ENCODE measurements at regions not wholly inside any gene's neighbourhood (a gene's known extent, or its start where the extent isn't known, plus 50 kb on each side); places are given as distances from the start of the nearest gene placed in this dataset.

DNA sequence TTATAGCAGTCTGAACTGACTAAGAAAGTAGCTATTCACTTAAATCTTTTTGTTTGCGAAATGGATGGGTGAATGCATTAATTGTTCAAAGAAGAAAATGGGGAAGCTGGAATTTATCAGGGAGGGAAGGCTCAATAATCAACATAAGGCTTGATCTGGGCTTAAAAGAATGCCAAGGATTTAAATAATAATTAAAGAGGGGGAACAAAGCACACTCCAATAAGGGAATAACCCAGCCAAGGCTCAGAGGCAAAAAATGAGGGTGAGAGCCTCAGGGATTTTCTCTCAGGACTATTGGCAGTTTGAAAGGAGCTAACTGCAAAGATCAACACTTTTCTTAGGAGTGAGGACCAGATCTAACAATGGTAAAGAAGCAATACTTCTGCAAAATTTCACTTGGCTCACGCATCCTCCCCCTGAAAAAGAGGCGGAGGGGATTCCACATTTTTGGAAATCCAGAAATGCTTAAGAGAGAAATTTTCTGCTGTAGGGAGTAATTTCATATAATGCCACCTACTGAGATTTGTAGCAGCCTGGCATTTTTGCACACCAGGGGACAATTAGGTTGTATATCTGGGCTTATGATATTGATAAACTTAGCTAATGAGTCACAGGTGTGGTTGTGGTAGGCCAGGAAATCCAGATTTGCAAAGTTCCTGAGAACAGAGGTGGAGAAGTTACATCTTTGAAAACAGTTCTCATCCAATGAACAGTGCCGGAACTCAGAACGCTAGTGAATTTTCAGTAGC, 405.1 kb downstream of the TUSC7 start:
- no peak overlapping the region for H3K23ac ChIP-seq (ENCODE audit: low read depth, low read length, poor library complexity)
- H3K9ac ChIP-seq (ENCODE audit: low read depth, low read length, poor library complexity) = no peak overlapping the region
- no peak overlapping the region for H2BK15ac ChIP-seq (ENCODE audit: low read length)
- H3K79me1 ChIP-seq (ENCODE audit: low read depth, low read length) = no peaks in the 10 kb centered on the region
- H3K27me3 ChIP-seq (ENCODE audit: control insufficient read depth in 3 of 3, insufficient read depth in 3 of 3, low read depth in 1 of 3, low read length in 3 of 3) = no peaks in the 10 kb centered on the region
- H3K9me3 ChIP-seq (replicated peaks in 1 of 2; ENCODE audit: control insufficient read depth in 2 of 2, insufficient read depth in 1 of 2, low read depth in 1 of 2, low read length in 2 of 2) = no peaks in the 10 kb centered on the region
- no peak overlapping the region for H3K14ac ChIP-seq (ENCODE audit: low read length)
- no peak overlapping the region for H2BK5ac ChIP-seq (ENCODE audit: low read length)
- no peak overlapping the region for H3K18ac ChIP-seq (ENCODE audit: low read length)
- H4K91ac ChIP-seq (ENCODE audit: low read depth, low read length, poor library complexity) = no peak overlapping the region
- no peak overlapping the region for H3K4me3 ChIP-seq (ENCODE audit: low read length in 2 of 2)
- no peak overlapping the region for H3K4ac ChIP-seq (ENCODE audit: low read length)
- no peak for DNase-seq (ENCODE audit: low spot score)
- H3K27ac ChIP-seq (replicated peaks; ENCODE audit: low read length) = peak overlapping the region; percentile 12
- no peak overlapping the region for H4K8ac ChIP-seq (ENCODE audit: low read depth, low read length)
- peaks cover 0 to 4% of the 10 kb centered on the region in 2 donors for H3K4me1 ChIP-seq (ENCODE audit: control insufficient read depth in 2 of 2, insufficient read depth in 1 of 2, low read depth in 1 of 2, low read length in 2 of 2)
- H2AFZ ChIP-seq (ENCODE audit: low read length) = no peak overlapping the region
- H3K36me3 ChIP-seq (replicated peaks in 1 of 2; ENCODE audit: control insufficient read depth in 2 of 2, insufficient read depth in 2 of 2, low read length in 2 of 2) = no peaks in the 10 kb centered on the region
- no peak overlapping the region for H2BK120ac ChIP-seq (ENCODE audit: low read depth, low read length)
- H2AK5ac ChIP-seq (ENCODE audit: low read depth, low read length) = no peak overlapping the region
- H2BK12ac ChIP-seq (ENCODE audit: low read length) = no peak overlapping the region
- H3K4me2 ChIP-seq (ENCODE audit: insufficient read depth, low read length, poor library complexity, severe bottlenecking) = no peak overlapping the region
- no CpG with 5 or more reads among the region's 5 CpGs for WGBS, 2 donors (ENCODE audit: extremely low coverage in 2 of 2, insufficient read length in 2 of 2, insufficient replicate concordance in 1 of 2)

GRCh38 chr3:117117188-117117936, 407.8 kb downstream of the TUSC7 start:
- no peak overlapping the region for H2AK5ac ChIP-seq (ENCODE audit: low read depth, low read length)
- no peak overlapping the region for H3K9ac ChIP-seq (ENCODE audit: low read depth, low read length, poor library complexity)
- H2BK5ac ChIP-seq (ENCODE audit: low read length) = no peak overlapping the region
- H3K14ac ChIP-seq (ENCODE audit: low read length) = no peak overlapping the region
- H3K36me3 ChIP-seq (replicated peaks in 1 of 2; ENCODE audit: control insufficient read depth in 2 of 2, insufficient read depth in 2 of 2, low read length in 2 of 2) = no peaks in the 10 kb centered on the region
- H2BK120ac ChIP-seq (ENCODE audit: low read depth, low read length) = no peak overlapping the region
- H4K91ac ChIP-seq (ENCODE audit: low read depth, low read length, poor library complexity) = no peak overlapping the region
- H3K4me3 ChIP-seq (ENCODE audit: low read length in 2 of 2) = no peak overlapping the region
- H3K9me3 ChIP-seq (replicated peaks in 1 of 2; ENCODE audit: control insufficient read depth in 2 of 2, insufficient read depth in 1 of 2, low read depth in 1 of 2, low read length in 2 of 2) = no peaks in the 10 kb centered on the region
- no CpG with 5 or more reads among the region's 2 CpGs for WGBS, 2 donors (ENCODE audit: extremely low coverage in 2 of 2, insufficient read length in 2 of 2, insufficient replicate concordance in 1 of 2)
- no peaks in the 10 kb centered on the region for H3K27me3 ChIP-seq (ENCODE audit: control insufficient read depth in 3 of 3, insufficient read depth in 3 of 3, low read depth in 1 of 3, low read length in 3 of 3)
- peaks cover 0 to 3% of the 10 kb centered on the region in 2 donors for H3K4me1 ChIP-seq (ENCODE audit: control insufficient read depth in 2 of 2, insufficient read depth in 1 of 2, low read depth in 1 of 2, low read length in 2 of 2)
- peak overlapping the region; percentile 14 for H2AFZ ChIP-seq (ENCODE audit: low read length)
- no peak overlapping the region for H4K8ac ChIP-seq (ENCODE audit: low read depth, low read length)
- no peaks in the 10 kb centered on the region for H3K79me1 ChIP-seq (ENCODE audit: low read depth, low read length)
- H2BK12ac ChIP-seq (ENCODE audit: low read length) = no peak overlapping the region
- no peak overlapping the region for H2BK15ac ChIP-seq (ENCODE audit: low read length)
- H3K23ac ChIP-seq (ENCODE audit: low read depth, low read length, poor library complexity) = no peak overlapping the region
- H3K18ac ChIP-seq (ENCODE audit: low read length) = no peak overlapping the region
- H3K27ac ChIP-seq (replicated peaks; ENCODE audit: low read length) = no peak overlapping the region
- H3K4me2 ChIP-seq (ENCODE audit: insufficient read depth, low read length, poor library complexity, severe bottlenecking) = no peak overlapping the region
- H3K4ac ChIP-seq (ENCODE audit: low read length) = no peak overlapping the region
- DNase-seq (ENCODE audit: low spot score) = no peak

DNA sequence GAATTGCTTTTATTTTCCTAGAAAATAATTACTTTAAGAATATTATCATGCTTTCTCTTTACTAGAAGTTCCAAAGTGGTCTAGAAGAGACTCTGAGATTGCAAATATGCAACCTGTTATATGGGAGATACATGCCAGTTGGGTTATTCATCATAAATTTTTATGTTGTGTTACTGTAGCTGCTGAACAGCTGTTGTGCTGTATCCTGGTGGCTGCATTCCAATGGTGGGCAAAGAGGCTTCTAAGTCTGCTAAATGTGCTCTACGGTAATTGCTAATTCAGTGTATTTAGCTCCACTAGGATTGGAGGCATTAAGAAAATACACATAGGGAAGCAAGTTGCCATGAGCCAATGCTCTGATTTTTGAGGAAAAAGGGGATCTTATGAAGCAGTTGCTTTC, 409.0 kb downstream of the TUSC7 start:
- Histone ChIP-seq H3K27ac (replicated peaks; ENCODE audit: low read length) (no peak overlapping the region), H3K27me3 (ENCODE audit: control insufficient read depth in 3 of 3, insufficient read depth in 3 of 3, low read depth in 1 of 3, low read length in 3 of 3) (no peaks in the 10 kb centered on the region), H3K4me3 (ENCODE audit: low read length in 2 of 2) (no peak overlapping the region), H3K36me3 (replicated peaks in 1 of 2; ENCODE audit: control insufficient read depth in 2 of 2, insufficient read depth in 2 of 2, low read length in 2 of 2) (no peaks in the 10 kb centered on the region), H3K4ac (ENCODE audit: low read length) (no peak overlapping the region), H4K91ac (ENCODE audit: low read depth, low read length, poor library complexity) (no peak overlapping the region), H2AFZ (ENCODE audit: low read length) (no peak overlapping the region), H2BK120ac (ENCODE audit: low read depth, low read length) (no peak overlapping the region), H3K9ac (ENCODE audit: low read depth, low read length, poor library complexity) (no peak overlapping the region), H3K23ac (ENCODE audit: low read depth, low read length, poor library complexity) (no peak overlapping the region), H2BK5ac (ENCODE audit: low read length) (no peak overlapping the region), H4K8ac (ENCODE audit: low read depth, low read length) (no peak overlapping the region), H3K14ac (ENCODE audit: low read length) (no peak overlapping the region), H2BK12ac (ENCODE audit: low read length) (no peak overlapping the region), H3K4me1 (ENCODE audit: control insufficient read depth in 2 of 2, insufficient read depth in 1 of 2, low read depth in 1 of 2, low read length in 2 of 2) (peaks cover 0 to 4% of the 10 kb centered on the region in 2 donors), H3K9me3 (replicated peaks in 1 of 2; ENCODE audit: control insufficient read depth in 2 of 2, insufficient read depth in 1 of 2, low read depth in 1 of 2, low read length in 2 of 2) (no peaks in the 10 kb centered on the region), H2AK5ac (ENCODE audit: low read depth, low read length) (no peak overlapping the region), H3K18ac (ENCODE audit: low read length) (no peak overlapping the region), H3K4me2 (ENCODE audit: insufficient read depth, low read length, poor library complexity, severe bottlenecking) (no peak overlapping the region), H3K79me1 (ENCODE audit: low read depth, low read length) (no peaks in the 10 kb centered on the region), H2BK15ac (ENCODE audit: low read length) (no peak overlapping the region)
- WGBS, 2 donors (ENCODE audit: extremely low coverage in 2 of 2, insufficient read length in 2 of 2, insufficient replicate concordance in 1 of 2) = no CpG with 5 or more reads among the region's 1 CpG
- no peak for DNase-seq (ENCODE audit: low spot score)

- H3K23ac ChIP-seq (ENCODE audit: low read depth, low read length, poor library complexity) = no peak overlapping the region
- no peak overlapping the region for H3K27ac ChIP-seq (replicated peaks; ENCODE audit: low read length)
- no peaks in the 10 kb centered on the region for H3K27me3 ChIP-seq (ENCODE audit: control insufficient read depth in 3 of 3, insufficient read depth in 3 of 3, low read depth in 1 of 3, low read length in 3 of 3)
- no peak overlapping the region for H2AK5ac ChIP-seq (ENCODE audit: low read depth, low read length)
- no CpG with 5 or more reads among the region's 1 CpG for WGBS, 2 donors (ENCODE audit: extremely low coverage in 2 of 2, insufficient read length in 2 of 2, insufficient replicate concordance in 1 of 2)
- H2AFZ ChIP-seq (ENCODE audit: low read length) = no peak overlapping the region
- no peak overlapping the region for H3K4me2 ChIP-seq (ENCODE audit: insufficient read depth, low read length, poor library complexity, severe bottlenecking)
- H3K79me1 ChIP-seq (ENCODE audit: low read depth, low read length) = no peaks in the 10 kb centered on the region
- no peak overlapping the region for H2BK12ac ChIP-seq (ENCODE audit: low read length)
- H3K9ac ChIP-seq (ENCODE audit: low read depth, low read length, poor library complexity) = no peak overlapping the region
- no peaks in the 10 kb centered on the region for H3K36me3 ChIP-seq (replicated peaks in 1 of 2; ENCODE audit: control insufficient read depth in 2 of 2, insufficient read depth in 2 of 2, low read length in 2 of 2)
- H3K14ac ChIP-seq (ENCODE audit: low read length) = no peak overlapping the region
- H3K9me3 ChIP-seq (replicated peaks in 1 of 2; ENCODE audit: control insufficient read depth in 2 of 2, insufficient read depth in 1 of 2, low read depth in 1 of 2, low read length in 2 of 2) = no peaks in the 10 kb centered on the region
- no peak overlapping the region for H2BK120ac ChIP-seq (ENCODE audit: low read depth, low read length)
- H4K91ac ChIP-seq (ENCODE audit: low read depth, low read length, poor library complexity) = no peak overlapping the region
- H2BK15ac ChIP-seq (ENCODE audit: low read length) = no peak overlapping the region
- no peak overlapping the region for H4K8ac ChIP-seq (ENCODE audit: low read depth, low read length)
- no peak overlapping the region for H2BK5ac ChIP-seq (ENCODE audit: low read length)
- H3K4ac ChIP-seq (ENCODE audit: low read length) = no peak overlapping the region
- DNase-seq (ENCODE audit: low spot score) = no peak
- H3K4me3 ChIP-seq (ENCODE audit: low read length in 2 of 2) = no peak overlapping the region
- H3K18ac ChIP-seq (ENCODE audit: low read length) = no peak overlapping the region
- peaks cover 0 to 2% of the 10 kb centered on the region in 2 donors for H3K4me1 ChIP-seq (ENCODE audit: control insufficient read depth in 2 of 2, insufficient read depth in 1 of 2, low read depth in 1 of 2, low read length in 2 of 2)
Measured at GRCh38 chr3:117120014-117120413, 410.4 kb downstream of the TUSC7 start.

All from neuronal stem cell (in vitro differentiated cells).